ENCODE measurements at regions not wholly inside any gene's neighbourhood (a gene's known extent, or its start where the extent isn't known, plus 50 kb on each side); places are given as distances from the start of the nearest gene placed in this dataset.

DNA sequence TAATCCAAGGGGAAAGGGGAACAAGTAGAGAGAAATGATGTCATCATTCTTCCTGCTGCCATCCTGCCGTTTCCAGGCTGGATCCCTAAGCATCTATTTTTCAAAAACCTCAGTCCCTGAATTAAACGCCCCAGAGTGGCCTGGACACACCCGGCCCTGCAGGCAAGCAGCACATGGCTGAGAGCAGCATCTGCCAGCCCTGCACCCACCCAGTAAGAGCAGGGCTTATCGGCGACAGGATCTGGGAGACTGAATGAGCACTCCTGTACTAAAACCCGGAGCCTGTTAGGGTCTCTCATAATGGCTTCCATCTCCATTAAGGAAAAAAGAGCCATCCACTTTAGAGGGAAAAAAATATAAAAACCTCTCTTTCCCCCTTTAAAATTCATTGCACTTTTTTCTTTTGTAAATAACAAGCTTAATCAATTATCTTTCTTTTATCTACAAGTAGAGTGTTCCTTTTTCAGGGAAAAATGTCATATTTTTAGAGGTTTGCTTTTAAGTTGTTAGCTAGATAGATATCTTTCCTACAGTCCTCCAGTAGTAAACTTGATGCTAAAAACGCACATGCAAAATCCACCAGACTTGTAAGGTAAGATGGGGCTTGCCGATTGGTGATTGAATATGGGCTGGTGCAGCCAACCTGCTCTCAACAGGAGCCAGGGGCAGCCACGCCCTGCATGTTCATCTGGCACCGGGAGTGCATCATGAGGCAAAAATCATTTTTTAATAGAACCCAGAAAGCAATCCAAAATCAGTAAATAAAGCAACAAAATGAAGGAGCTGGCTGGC, 457.8 kb downstream of the EIPR1 start:
- TF ChIP-seq CTCF (IDR thresholded peaks at IDR 0.05; ENCODE audit: low read depth, low read length), result no peak
- Histone ChIP-seq H3K4me3 (ENCODE audit: low read depth, low read length) (no peak overlapping the region), H3K9me3 (ENCODE audit: severe bottlenecking) (no peaks in the 10 kb centered on the region), H3K27me3 (ENCODE audit: insufficient read depth, low read depth, severe bottlenecking) (no peaks in the 10 kb centered on the region), H3K27ac (no peak overlapping the region; the same call in 1 of the 2 replicates), H3K36me3 (no peaks in the 10 kb centered on the region)
- peak; percentile 87 for DNase-seq

DNA sequence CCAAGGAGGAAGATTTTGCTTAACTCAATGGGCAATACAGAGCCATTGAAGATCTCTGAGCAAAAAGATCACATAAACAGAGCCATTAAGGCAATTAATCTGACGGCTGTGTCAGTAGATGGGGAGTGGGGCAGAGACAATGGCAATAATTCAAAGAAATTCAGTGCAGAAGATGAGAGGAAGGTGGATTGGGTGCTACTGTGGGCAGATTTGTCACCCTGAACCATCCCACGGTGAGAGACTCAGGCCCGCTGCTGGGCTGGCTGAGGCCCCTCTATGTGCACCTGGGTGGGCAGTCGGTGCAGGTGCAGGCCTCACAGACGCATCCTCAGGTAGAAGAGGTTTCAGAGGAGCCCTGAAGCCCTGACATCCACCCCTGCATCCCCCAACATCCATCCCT, 458.6 kb downstream of the EIPR1 start:
- H3K36me3 ChIP-seq, result no peaks in the 10 kb centered on the region
- no peak for DNase-seq
- no peaks in the 10 kb centered on the region for H3K9me3 ChIP-seq (ENCODE audit: severe bottlenecking)
- H3K4me3 ChIP-seq (ENCODE audit: low read depth, low read length), result no peak overlapping the region
- TF ChIP-seq CTCF (IDR thresholded peaks at IDR 0.05; ENCODE audit: low read depth, low read length), result no peak
- no peak overlapping the region for H3K27ac ChIP-seq
- no peaks in the 10 kb centered on the region for H3K27me3 ChIP-seq (ENCODE audit: insufficient read depth, low read depth, severe bottlenecking)

GRCh38 chr2:2916621-2917020, 461.0 kb downstream of the EIPR1 start:
- no peak for DNase-seq
- H3K27me3 ChIP-seq (ENCODE audit: insufficient read depth, low read depth, severe bottlenecking), result no peaks in the 10 kb centered on the region
- H3K9me3 ChIP-seq (ENCODE audit: severe bottlenecking), result no peaks in the 10 kb centered on the region
- TF ChIP-seq CTCF (IDR thresholded peaks at IDR 0.05; ENCODE audit: low read depth, low read length), result no peak
- H3K4me3 ChIP-seq (ENCODE audit: low read depth, low read length), result no peak overlapping the region
- no peaks in the 10 kb centered on the region for H3K36me3 ChIP-seq
- H3K27ac ChIP-seq, result no peak overlapping the region

DNA sequence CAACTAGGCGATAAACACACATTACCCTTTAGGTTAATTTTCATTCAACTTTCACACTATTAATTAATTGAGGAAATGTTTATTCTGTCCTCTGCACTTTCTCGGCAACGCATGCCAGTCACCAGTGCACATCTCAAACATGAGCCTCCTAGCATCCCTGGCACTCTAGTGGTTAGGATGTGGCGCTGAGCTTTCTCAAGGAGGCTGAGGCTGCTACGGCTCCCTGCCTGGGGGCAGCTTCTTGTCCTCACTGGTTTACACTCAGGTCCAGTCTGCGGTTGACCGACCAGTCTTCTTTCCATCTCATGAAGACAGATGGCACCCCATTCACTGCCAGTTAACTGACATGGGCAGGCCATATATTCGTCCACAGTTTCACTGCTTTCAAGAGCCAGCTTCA, 463.4 kb downstream of the EIPR1 start:
- no peak for TF ChIP-seq CTCF (IDR thresholded peaks at IDR 0.05; ENCODE audit: low read depth, low read length)
- Histone ChIP-seq H3K27ac (no peak overlapping the region), H3K27me3 (ENCODE audit: insufficient read depth, low read depth, severe bottlenecking) (no peaks in the 10 kb centered on the region), H3K9me3 (ENCODE audit: severe bottlenecking) (no peaks in the 10 kb centered on the region), H3K4me3 (ENCODE audit: low read depth, low read length) (no peak overlapping the region), H3K36me3 (no peaks in the 10 kb centered on the region)
- DNase-seq, result no peak

DNA sequence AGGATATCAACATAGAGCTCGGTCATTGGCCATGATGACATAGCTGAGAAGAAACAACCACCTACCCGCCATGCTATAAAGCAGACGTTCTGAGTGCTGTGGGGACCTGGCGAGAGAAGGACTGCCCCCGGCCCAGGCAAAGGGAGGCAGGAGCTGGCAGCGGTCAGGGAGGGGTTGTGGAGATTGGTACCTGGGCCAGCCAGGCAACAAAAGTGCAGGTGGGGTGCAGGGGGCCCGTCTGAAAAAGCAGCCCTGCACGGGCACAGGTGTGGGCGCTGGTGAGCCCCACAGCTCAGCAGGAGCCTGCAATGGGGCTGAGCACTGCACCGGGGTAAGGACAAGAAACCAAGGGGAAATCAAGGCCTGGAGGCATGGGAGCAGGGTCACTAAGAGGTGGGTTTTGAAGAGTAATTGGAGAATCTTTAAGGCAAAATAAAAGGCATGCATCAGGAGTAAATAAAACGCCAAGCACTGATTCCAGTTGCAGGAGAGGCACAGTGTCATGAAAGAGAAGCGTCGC, 464.0 kb downstream of the EIPR1 start:
- H3K4me3 ChIP-seq (ENCODE audit: low read depth, low read length), result no peak overlapping the region
- H3K36me3 ChIP-seq, result no peaks in the 10 kb centered on the region
- DNase-seq, result no peak
- H3K27ac ChIP-seq, result no peak overlapping the region
- no peak for TF ChIP-seq CTCF (IDR thresholded peaks at IDR 0.05; ENCODE audit: low read depth, low read length)
- no peaks in the 10 kb centered on the region for H3K9me3 ChIP-seq (ENCODE audit: severe bottlenecking)
- no peaks in the 10 kb centered on the region for H3K27me3 ChIP-seq (ENCODE audit: insufficient read depth, low read depth, severe bottlenecking)

DNA sequence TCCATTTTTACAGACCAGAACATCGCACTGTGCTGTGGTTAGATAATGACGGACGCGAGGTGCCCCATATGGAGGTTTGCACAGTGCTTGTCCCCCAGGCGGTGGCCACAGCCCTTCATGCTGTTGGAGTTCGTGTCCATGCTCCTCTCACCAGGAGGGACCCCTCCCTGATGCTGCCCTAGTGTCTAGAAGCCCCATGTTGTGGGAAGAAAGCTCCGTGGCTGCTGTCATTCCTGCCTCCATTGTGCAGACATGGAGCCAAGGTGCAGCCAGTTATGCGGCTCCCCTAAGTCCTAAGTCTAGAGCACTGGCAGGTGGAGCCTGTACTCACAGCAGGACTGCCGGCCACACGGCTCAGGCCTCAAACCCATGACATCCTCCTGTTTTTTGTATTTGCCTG, 464.9 kb downstream of the EIPR1 start:
- H3K9me3 ChIP-seq (ENCODE audit: severe bottlenecking), result no peaks in the 10 kb centered on the region
- H3K27me3 ChIP-seq (ENCODE audit: insufficient read depth, low read depth, severe bottlenecking), result no peaks in the 10 kb centered on the region
- no peak for TF ChIP-seq CTCF (IDR thresholded peaks at IDR 0.05; ENCODE audit: low read depth, low read length)
- no peak overlapping the region for H3K27ac ChIP-seq
- no peak for DNase-seq
- no peak overlapping the region for H3K4me3 ChIP-seq (ENCODE audit: low read depth, low read length)
- H3K36me3 ChIP-seq, result no peaks in the 10 kb centered on the region

Measured in WERI-Rb-1 (cell line).